ENCODE measurements at regions not wholly inside any gene's neighbourhood (a gene's known extent, or its start where the extent isn't known, plus 50 kb on each side); places are given as distances from the start of the nearest gene placed in this dataset.

- H3K4me3 ChIP-seq (ENCODE audit: low read depth, low read length) = no peak overlapping the region
- H3K79me2 ChIP-seq (ENCODE audit: control insufficient read depth, insufficient read depth, low read length, unreplicated experiment) = no peaks in the 10 kb centered on the region
- H3K27ac ChIP-seq (ENCODE audit: low read depth, low read length) = no peak overlapping the region
- H3K36me3 ChIP-seq (ENCODE audit: insufficient read depth, low read length) = no peaks in the 10 kb centered on the region
- peaks cover 19% of the 10 kb centered on the region for H3K4me1 ChIP-seq (ENCODE audit: control insufficient read depth, insufficient read depth, low read length, unreplicated experiment)
- no peak overlapping the region for H2AFZ ChIP-seq (ENCODE audit: low read length, unreplicated experiment)
- no peaks in the 10 kb centered on the region for H3K27me3 ChIP-seq (ENCODE audit: insufficient read depth, low read length)
Measured at GRCh38 chr4:181950372-181951127, 292.7 kb upstream of the TENM3 start.

GRCh38 chr4:181951265-181951664 lies 291.9 kb upstream of the TENM3 start:
- Histone ChIP-seq H3K27me3 (ENCODE audit: insufficient read depth, low read length) (no peaks in the 10 kb centered on the region), H3K79me2 (ENCODE audit: control insufficient read depth, insufficient read depth, low read length, unreplicated experiment) (no peaks in the 10 kb centered on the region), H3K27ac (ENCODE audit: low read depth, low read length) (no peak overlapping the region), H3K36me3 (ENCODE audit: insufficient read depth, low read length) (no peaks in the 10 kb centered on the region), H2AFZ (ENCODE audit: low read length, unreplicated experiment) (no peak overlapping the region), H3K4me3 (ENCODE audit: low read depth, low read length) (no peak overlapping the region), H3K4me1 (ENCODE audit: control insufficient read depth, insufficient read depth, low read length, unreplicated experiment) (peaks cover 22% of the 10 kb centered on the region)

GRCh38 chr4:181952478-181952877 lies 290.7 kb upstream of the TENM3 start:
- Histone ChIP-seq H3K4me1 (ENCODE audit: control insufficient read depth, insufficient read depth, low read length, unreplicated experiment) (peaks cover 34% of the 10 kb centered on the region), H3K79me2 (ENCODE audit: control insufficient read depth, insufficient read depth, low read length, unreplicated experiment) (no peaks in the 10 kb centered on the region), H3K36me3 (ENCODE audit: insufficient read depth, low read length) (no peaks in the 10 kb centered on the region), H3K27me3 (ENCODE audit: insufficient read depth, low read length) (no peaks in the 10 kb centered on the region), H2AFZ (ENCODE audit: low read length, unreplicated experiment) (peak overlapping the region; percentile 84), H3K4me3 (ENCODE audit: low read depth, low read length) (no peak overlapping the region), H3K27ac (ENCODE audit: low read depth, low read length) (peak overlapping the region; percentile 78)

GRCh38 chr4:181956512-181956911 lies 286.7 kb upstream of the TENM3 start:
- Histone ChIP-seq H3K27ac (ENCODE audit: low read depth, low read length) (peak overlapping the region; percentile 84), H3K4me1 (ENCODE audit: control insufficient read depth, insufficient read depth, low read length, unreplicated experiment) (peaks cover 61% of the 10 kb centered on the region), H3K27me3 (ENCODE audit: insufficient read depth, low read length) (no peaks in the 10 kb centered on the region), H3K36me3 (ENCODE audit: insufficient read depth, low read length) (no peaks in the 10 kb centered on the region), H3K79me2 (ENCODE audit: control insufficient read depth, insufficient read depth, low read length, unreplicated experiment) (no peaks in the 10 kb centered on the region), H2AFZ (ENCODE audit: low read length, unreplicated experiment) (no peak overlapping the region), H3K4me3 (ENCODE audit: low read depth, low read length) (0 out of 2 replicates have a peak overlapping the region, but pooled peaks have one; percentile 17)

- Histone ChIP-seq H3K4me3 (ENCODE audit: low read depth, low read length) (0 out of 2 replicates have a peak overlapping the region, but pooled peaks have one; percentile 17), H3K4me1 (ENCODE audit: control insufficient read depth, insufficient read depth, low read length, unreplicated experiment) (peaks cover 60% of the 10 kb centered on the region), H3K36me3 (ENCODE audit: insufficient read depth, low read length) (no peaks in the 10 kb centered on the region), H3K79me2 (ENCODE audit: control insufficient read depth, insufficient read depth, low read length, unreplicated experiment) (no peaks in the 10 kb centered on the region), H2AFZ (ENCODE audit: low read length, unreplicated experiment) (peak overlapping the region; percentile 31), H3K27me3 (ENCODE audit: insufficient read depth, low read length) (no peaks in the 10 kb centered on the region), H3K27ac (ENCODE audit: low read depth, low read length) (peak overlapping the region; percentile 84)
Measured at GRCh38 chr4:181957088-181957487, 286.1 kb upstream of the TENM3 start.

- peak overlapping the region; percentile 27 for H2AFZ ChIP-seq (ENCODE audit: low read length, unreplicated experiment)
- no peaks in the 10 kb centered on the region for H3K79me2 ChIP-seq (ENCODE audit: control insufficient read depth, insufficient read depth, low read length, unreplicated experiment)
- H3K4me1 ChIP-seq (ENCODE audit: control insufficient read depth, insufficient read depth, low read length, unreplicated experiment) = peaks cover 52% of the 10 kb centered on the region
- no peaks in the 10 kb centered on the region for H3K36me3 ChIP-seq (ENCODE audit: insufficient read depth, low read length)
- H3K4me3 ChIP-seq (ENCODE audit: low read depth, low read length) = no peak overlapping the region
- no peaks in the 10 kb centered on the region for H3K27me3 ChIP-seq (ENCODE audit: insufficient read depth, low read length)
- H3K27ac ChIP-seq (ENCODE audit: low read depth, low read length) = peak overlapping the region; percentile 84
Measured at GRCh38 chr4:181958446-181958845, 284.8 kb upstream of the TENM3 start.

GRCh38 chr4:181959121-181959520 lies 284.1 kb upstream of the TENM3 start:
- Histone ChIP-seq H3K27ac (ENCODE audit: low read depth, low read length) (peak overlapping the region; percentile 84), H3K4me3 (ENCODE audit: low read depth, low read length) (peak overlapping the region; percentile 31; the same call in 1 of the 2 replicates), H3K27me3 (ENCODE audit: insufficient read depth, low read length) (no peaks in the 10 kb centered on the region), H3K79me2 (ENCODE audit: control insufficient read depth, insufficient read depth, low read length, unreplicated experiment) (no peaks in the 10 kb centered on the region), H3K36me3 (ENCODE audit: insufficient read depth, low read length) (no peaks in the 10 kb centered on the region), H2AFZ (ENCODE audit: low read length, unreplicated experiment) (peak overlapping the region; percentile 24), H3K4me1 (ENCODE audit: control insufficient read depth, insufficient read depth, low read length, unreplicated experiment) (peaks cover 52% of the 10 kb centered on the region)

GRCh38 chr4:181960384-181960783 lies 282.8 kb upstream of the TENM3 start:
- H3K4me1 ChIP-seq (ENCODE audit: control insufficient read depth, insufficient read depth, low read length, unreplicated experiment) = peaks cover 52% of the 10 kb centered on the region
- no peak overlapping the region for H3K4me3 ChIP-seq (ENCODE audit: low read depth, low read length)
- no peaks in the 10 kb centered on the region for H3K27me3 ChIP-seq (ENCODE audit: insufficient read depth, low read length)
- H3K36me3 ChIP-seq (ENCODE audit: insufficient read depth, low read length) = no peaks in the 10 kb centered on the region
- no peaks in the 10 kb centered on the region for H3K79me2 ChIP-seq (ENCODE audit: control insufficient read depth, insufficient read depth, low read length, unreplicated experiment)
- H3K27ac ChIP-seq (ENCODE audit: low read depth, low read length) = peak overlapping the region; percentile 84; the same call in 1 of the 2 replicates
- peak overlapping the region; percentile 37 for H2AFZ ChIP-seq (ENCODE audit: low read length, unreplicated experiment)

GRCh38 chr4:181962321-181962720 lies 280.9 kb upstream of the TENM3 start:
- no peak overlapping the region for H3K27ac ChIP-seq (ENCODE audit: low read depth, low read length)
- H3K79me2 ChIP-seq (ENCODE audit: control insufficient read depth, insufficient read depth, low read length, unreplicated experiment) = no peaks in the 10 kb centered on the region
- H3K36me3 ChIP-seq (ENCODE audit: insufficient read depth, low read length) = no peaks in the 10 kb centered on the region
- H3K4me1 ChIP-seq (ENCODE audit: control insufficient read depth, insufficient read depth, low read length, unreplicated experiment) = peaks cover 47% of the 10 kb centered on the region
- H3K27me3 ChIP-seq (ENCODE audit: insufficient read depth, low read length) = no peaks in the 10 kb centered on the region
- H2AFZ ChIP-seq (ENCODE audit: low read length, unreplicated experiment) = peak overlapping the region; percentile 77
- no peak overlapping the region for H3K4me3 ChIP-seq (ENCODE audit: low read depth, low read length)

- peaks cover 45% of the 10 kb centered on the region for H3K4me1 ChIP-seq (ENCODE audit: control insufficient read depth, insufficient read depth, low read length, unreplicated experiment)
- H3K36me3 ChIP-seq (ENCODE audit: insufficient read depth, low read length) = peaks cover 8% of the 10 kb centered on the region; the same call in 1 of the 2 replicates
- H3K4me3 ChIP-seq (ENCODE audit: low read depth, low read length) = no peak overlapping the region
- H3K27me3 ChIP-seq (ENCODE audit: insufficient read depth, low read length) = no peaks in the 10 kb centered on the region
- no peaks in the 10 kb centered on the region for H3K79me2 ChIP-seq (ENCODE audit: control insufficient read depth, insufficient read depth, low read length, unreplicated experiment)
- H2AFZ ChIP-seq (ENCODE audit: low read length, unreplicated experiment) = no peak overlapping the region
- H3K27ac ChIP-seq (ENCODE audit: low read depth, low read length) = no peak overlapping the region
Measured at GRCh38 chr4:181964731-181965130, 278.5 kb upstream of the TENM3 start.

- Histone ChIP-seq H3K36me3 (ENCODE audit: insufficient read depth, low read length) (peaks cover 8% of the 10 kb centered on the region; the same call in 1 of the 2 replicates), H3K79me2 (ENCODE audit: control insufficient read depth, insufficient read depth, low read length, unreplicated experiment) (no peaks in the 10 kb centered on the region), H2AFZ (ENCODE audit: low read length, unreplicated experiment) (peak overlapping the region; percentile 53), H3K27me3 (ENCODE audit: insufficient read depth, low read length) (no peaks in the 10 kb centered on the region), H3K4me1 (ENCODE audit: control insufficient read depth, insufficient read depth, low read length, unreplicated experiment) (peaks cover 48% of the 10 kb centered on the region), H3K27ac (ENCODE audit: low read depth, low read length) (no peak overlapping the region), H3K4me3 (ENCODE audit: low read depth, low read length) (no peak overlapping the region)
Measured at GRCh38 chr4:181966104-181966551, 277.1 kb upstream of the TENM3 start.
